Neural crest cell (in vitro differentiated cells): ENCODE measurements at regions not wholly inside any gene's neighbourhood (a gene's known extent, or its start where the extent isn't known, plus 50 kb on each side); places are given as distances from the start of the nearest gene placed in this dataset.

Source experiments
- DNase-seq: peaks from one replicate; pipeline ENCODE4 v3.0.0; 2021; ENCODE audit warnings: low read depth, mixed read lengths, low spot score
- H3K27ac Mint-ChIP-seq: one replicate; pipeline ENCODE4 v1.8.0; 2021; ENCODE audit warnings: mild to moderate bottlenecking, mixed read lengths; ENCODE audit not compliant: unreplicated experiment
- H3K27me3 Mint-ChIP-seq: 2 replicates; pipeline ENCODE4 v1.8.0; 2021; ENCODE audit warnings: low read depth, mild to moderate bottlenecking, mixed read lengths
- H3K36me3 Mint-ChIP-seq: 2 replicates; pipeline ENCODE4 v1.8.0; 2021; ENCODE audit warnings: low read depth, mild to moderate bottlenecking, mixed read lengths
- H3K4me1 Mint-ChIP-seq: 2 replicates; pipeline ENCODE4 v1.8.0; 2021; ENCODE audit warnings: mixed read lengths
- H3K4me3 Mint-ChIP-seq: one replicate; pipeline ENCODE4 v1.8.0; 2021; ENCODE audit warnings: mild to moderate bottlenecking, mixed read lengths
- H3K9me3 Mint-ChIP-seq: 2 replicates; pipeline ENCODE4 v1.8.0; 2021; ENCODE audit warnings: mixed read lengths
- TF ChIP-seq, protein P1 (sequence below): fragments of 200-600 bp; sonication (generic); conservative IDR thresholded peaks from 2 replicates; pipeline ENCODE4 v1.5.0; 2021; ENCODE audit warnings: antibody characterized with exemption, mild to moderate bottlenecking

GRCh38 chrX:139077281-139078250 lies 366.0 kb upstream of the FGF13 start:
- Mint-ChIP-seq H3K9me3 (no peaks in the 10 kb centered on the region), H3K27me3 (no peaks in the 10 kb centered on the region), H3K4me1 (peaks cover 12% of the 10 kb centered on the region), H3K36me3 (peaks cover 3% of the 10 kb centered on the region), H3K4me3 (no peak overlapping the region), H3K27ac (no peak overlapping the region)
- DNase-seq, result no peak
- TF ChIP-seq, protein P1, sequence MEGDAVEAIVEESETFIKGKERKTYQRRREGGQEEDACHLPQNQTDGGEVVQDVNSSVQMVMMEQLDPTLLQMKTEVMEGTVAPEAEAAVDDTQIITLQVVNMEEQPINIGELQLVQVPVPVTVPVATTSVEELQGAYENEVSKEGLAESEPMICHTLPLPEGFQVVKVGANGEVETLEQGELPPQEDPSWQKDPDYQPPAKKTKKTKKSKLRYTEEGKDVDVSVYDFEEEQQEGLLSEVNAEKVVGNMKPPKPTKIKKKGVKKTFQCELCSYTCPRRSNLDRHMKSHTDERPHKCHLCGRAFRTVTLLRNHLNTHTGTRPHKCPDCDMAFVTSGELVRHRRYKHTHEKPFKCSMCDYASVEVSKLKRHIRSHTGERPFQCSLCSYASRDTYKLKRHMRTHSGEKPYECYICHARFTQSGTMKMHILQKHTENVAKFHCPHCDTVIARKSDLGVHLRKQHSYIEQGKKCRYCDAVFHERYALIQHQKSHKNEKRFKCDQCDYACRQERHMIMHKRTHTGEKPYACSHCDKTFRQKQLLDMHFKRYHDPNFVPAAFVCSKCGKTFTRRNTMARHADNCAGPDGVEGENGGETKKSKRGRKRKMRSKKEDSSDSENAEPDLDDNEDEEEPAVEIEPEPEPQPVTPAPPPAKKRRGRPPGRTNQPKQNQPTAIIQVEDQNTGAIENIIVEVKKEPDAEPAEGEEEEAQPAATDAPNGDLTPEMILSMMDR, result no peak

GRCh38 chrX:139063364-139063763 lies 351.8 kb upstream of the FGF13 start:
- Mint-ChIP-seq H3K9me3 (peaks cover 14% of the 10 kb centered on the region), H3K4me3 (no peak overlapping the region), H3K27ac (no peak overlapping the region), H3K27me3 (no peaks in the 10 kb centered on the region), H3K4me1 (peaks cover 12% of the 10 kb centered on the region), H3K36me3 (peaks cover 30% of the 10 kb centered on the region)
- no peak for DNase-seq
- TF ChIP-seq, protein P1, result no peak

GRCh38 chrX:139058831-139059495 lies 347.4 kb upstream of the FGF13 start:
- H3K27ac Mint-ChIP-seq, result peak overlapping the region; percentile 31
- peaks cover 8% of the 10 kb centered on the region for H3K9me3 Mint-ChIP-seq
- H3K4me1 Mint-ChIP-seq, result peaks cover 12% of the 10 kb centered on the region
- TF ChIP-seq, protein P1, result no peak
- H3K36me3 Mint-ChIP-seq, result peaks cover 19% of the 10 kb centered on the region
- DNase-seq, result no peak
- H3K4me3 Mint-ChIP-seq, result no peak overlapping the region
- H3K27me3 Mint-ChIP-seq, result no peaks in the 10 kb centered on the region

DNA sequence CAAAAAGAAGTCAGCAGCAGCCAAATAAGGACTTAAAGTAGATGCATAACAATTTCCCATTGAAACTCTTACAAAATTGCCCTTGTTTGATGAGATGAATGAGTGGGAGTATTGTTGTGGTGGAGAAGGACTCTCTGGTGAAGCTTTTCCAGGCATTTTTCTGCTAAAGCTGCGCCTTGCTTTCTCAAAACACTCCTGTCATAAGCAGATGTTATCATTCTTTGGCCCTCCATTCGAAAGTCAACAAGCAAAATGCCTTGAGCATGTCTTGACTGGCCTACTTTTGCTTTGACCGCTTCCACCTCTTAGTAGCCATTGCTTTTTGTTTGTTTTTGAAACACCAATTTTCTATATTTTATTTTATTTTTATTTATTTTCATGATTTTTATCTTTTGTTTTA lies 340.9 kb upstream of the FGF13 start:
- H3K4me3 Mint-ChIP-seq, result no peak overlapping the region
- peaks cover 23% of the 10 kb centered on the region for H3K36me3 Mint-ChIP-seq
- TF ChIP-seq, protein P1, result no peak
- no peaks in the 10 kb centered on the region for H3K27me3 Mint-ChIP-seq
- no peak overlapping the region for H3K27ac Mint-ChIP-seq
- H3K4me1 Mint-ChIP-seq, result peaks cover 25% of the 10 kb centered on the region
- DNase-seq, result peak; percentile 1
- peaks cover 13% of the 10 kb centered on the region for H3K9me3 Mint-ChIP-seq

DNA sequence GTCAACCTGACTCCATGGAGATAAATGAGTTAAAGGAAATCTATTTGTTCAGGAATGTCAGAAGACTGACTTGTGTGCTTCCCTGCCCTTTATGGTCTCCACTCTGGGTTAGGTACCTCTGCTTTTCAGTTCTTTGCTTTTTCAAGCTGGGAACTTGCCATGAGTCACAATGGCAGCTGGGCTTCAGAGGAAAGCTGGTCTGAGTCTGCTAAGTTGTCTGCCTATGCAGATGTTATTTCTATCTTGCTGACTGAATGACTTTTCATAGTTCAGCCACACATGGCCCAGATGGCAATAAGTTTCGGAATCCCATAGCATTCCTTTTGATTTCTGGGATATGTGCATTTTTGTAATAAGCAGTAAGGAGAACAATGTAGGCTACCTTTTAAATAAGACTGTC lies 337.9 kb upstream of the FGF13 start:
- Mint-ChIP-seq H3K4me1 (peaks cover 25% of the 10 kb centered on the region), H3K27me3 (no peaks in the 10 kb centered on the region), H3K27ac (no peak overlapping the region), H3K9me3 (peaks cover 6% of the 10 kb centered on the region), H3K4me3 (no peak overlapping the region), H3K36me3 (peaks cover 20% of the 10 kb centered on the region)
- TF ChIP-seq, protein P1, result no peak
- DNase-seq, result no peak
